HepG2 (cell line): ENCODE measurements at regions not wholly inside any gene's neighbourhood (a gene's known extent, or its start where the extent isn't known, plus 50 kb on each side); places are given as distances from the start of the nearest gene placed in this dataset.

Experiments
- ATAC-seq: fragments of 200-7000 bp; cut with Tn5 transposase; 3 replicates; pipeline ENCODE4 v1.9.1; 2020; ENCODE audit warnings: mild to moderate bottlenecking, moderate library complexity
- BruUV-seq: library from RNA; stranded (reverse); fragments of 400-500 nt; replicated peaks from 2 replicates; lab custom pipeline; 2021; lab: Mats Ljungman, UMichigan
- CTCF ChIA-PET: fragments of 300-600 bp; formaldehyde crosslinking; extraction: SDS; loops from one replicate; lab custom pipeline; 2021; ENCODE audit warnings: low total read pairs, inconsistent platforms, low intra/inter-chr PET ratio; lab: Yijun Ruan, JAX
- POLR2A ChIA-PET: fragments of 350-600 bp; sonication (Branson Sonifier 250); formaldehyde crosslinking; loops from one replicate; lab custom pipeline; 2020; ENCODE audit warnings: antibody characterized with exemption, inconsistent platforms; lab: Yijun Ruan, JAX
- DNase-seq: peaks from one replicate; pipeline ENCODE4 v3.0.0-alpha.2; 2015; ENCODE audit warnings: low spot score
- FAIRE-seq: peaks from 3 replicates; lab custom pipeline; 2011; peaks lifted over from hg19 to GRCh38; lab: Jason Lieb, UNC
- H2AFZ ChIP-seq: one replicate; pipeline ENCODE4 v1.6.1; 2011; ENCODE audit warnings: low read length, inconsistent platforms
- H3K27ac ChIP-seq: fragments of 300-600 bp; 3 replicates; pipeline ENCODE4 v1.8.0; 2011; ENCODE audit warnings: mixed run types, mild to moderate bottlenecking, mixed read lengths, low read length, inconsistent platforms; ENCODE audit not compliant: insufficient read depth; ENCODE audit errors: extremely low read length
- H3K27me3 ChIP-seq, 2 experiments: fragments of 200-600 bp in 1 of 2; 2 replicates in 1 of 2; 3 replicates in 1 of 2; pipeline versions ENCODE4 v1.6.0 to v1.8.0; 2011; ENCODE audit warnings: low read length in 2 of 2, mild to moderate bottlenecking in 2 of 2, moderate library complexity in 2 of 2, inconsistent platforms in 1 of 2; ENCODE audit not compliant: insufficient read depth in 2 of 2, control insufficient read depth in 1 of 2
- H3K36me3 ChIP-seq, 2 experiments: fragments of 200-600 bp in 1 of 2; replicated peaks in 1 of 2; 2 replicates in 1 of 2; 3 replicates in 1 of 2; pipeline versions ENCODE4 v1.5.1 to v1.8.0; 2011; ENCODE audit warnings: low read length in 2 of 2, inconsistent platforms in 1 of 2; ENCODE audit not compliant: insufficient read depth in 2 of 2, control insufficient read depth in 1 of 2
- H3K4me1 ChIP-seq: 2 replicates; pipeline ENCODE4 v1.5.1; 2012; ENCODE audit warnings: low read length, inconsistent platforms; ENCODE audit not compliant: insufficient read depth
- H3K4me2 ChIP-seq: 2 replicates; pipeline ENCODE4 v1.6.0; 2011; ENCODE audit warnings: low read depth, low read length, inconsistent platforms
- H3K4me3 ChIP-seq, 3 experiments: fragments of 200-600 bp in 1 of 3; sonication (generic), shearing (Covaris generic) in 1 of 3; replicated peaks in 1 of 3; 2 replicates each; pipeline ENCODE4 v1.5.1; 2011 to 2016; ENCODE audit warnings: low read length in 3 of 3, inconsistent platforms in 2 of 3, low read depth in 2 of 3, mild to moderate bottlenecking in 2 of 3, control low read depth in 1 of 3, mixed read lengths in 1 of 3; ENCODE audit not compliant: insufficient read depth in 1 of 3
- H3K79me2 ChIP-seq: one replicate; pipeline ENCODE4 v1.6.1; 2011; ENCODE audit warnings: low read length, inconsistent platforms; ENCODE audit not compliant: insufficient read depth
- H3K9ac ChIP-seq: 2 replicates; pipeline ENCODE4 v1.6.0; 2011; ENCODE audit warnings: mild to moderate bottlenecking, low read depth, low read length, inconsistent platforms; ENCODE audit not compliant: insufficient read depth
- H3K9me3 ChIP-seq: 2 replicates; pipeline ENCODE4 v1.5.1; 2012; ENCODE audit warnings: mild to moderate bottlenecking, low read length
- H4K20me1 ChIP-seq: 2 replicates; pipeline ENCODE4 v1.6.0; 2011; ENCODE audit warnings: inconsistent platforms, mild to moderate bottlenecking, low read length, moderate library complexity; ENCODE audit not compliant: insufficient read depth
- HOXD1 ChIP-seq: sonication (generic); formaldehyde crosslinking; IDR thresholded peaks from 2 replicates; pipeline ENCODE4 v1.5.0; 2020; ENCODE audit warnings: missing genetic modification reagents
- MAFG ChIP-seq: sonication (generic); formaldehyde crosslinking; IDR thresholded peaks from 2 replicates; pipeline ENCODE4 v1.5.1; 2020; ENCODE audit warnings: mild to moderate bottlenecking, missing genetic modification reagents
- MEIS1 ChIP-seq: sonication (generic); formaldehyde crosslinking; IDR thresholded peaks from 2 replicates; pipeline ENCODE4 v1.9.0; 2021; ENCODE audit warnings: mild to moderate bottlenecking, missing genetic modification reagents, moderate library complexity, borderline replicate concordance
- ONECUT2 ChIP-seq: sonication (generic); formaldehyde crosslinking; IDR thresholded peaks from 2 replicates; pipeline ENCODE4 v1.4.0; 2020; ENCODE audit warnings: missing genetic modification reagents
- PHB2 ChIP-seq: fragments of 450-650 bp; IDR thresholded peaks from 2 replicates; pipeline ENCODE4 v1.6.1; 2018; ENCODE audit not compliant: partially characterized antibody
- RFX3 ChIP-seq: IDR thresholded peaks from 2 replicates; pipeline ENCODE4 v1.6.1; 2016; ENCODE audit warnings: missing biosample characterization, missing genetic modification reagents
- RFXAP ChIP-seq: sonication (generic); formaldehyde crosslinking; IDR thresholded peaks from 2 replicates; pipeline ENCODE4 v1.4.0; 2020; ENCODE audit warnings: missing genetic modification reagents, borderline replicate concordance
- STAT5B ChIP-seq: sonication (generic); formaldehyde crosslinking; IDR thresholded peaks from 2 replicates; pipeline ENCODE4 v1.4.0; 2020; ENCODE audit warnings: missing genetic modification reagents
- ZEB1 ChIP-seq: IDR thresholded peaks from 2 replicates; pipeline ENCODE4 v1.6.1; 2012; ENCODE audit warnings: mild to moderate bottlenecking, low read depth, inconsistent platforms; ENCODE audit not compliant: insufficient replicate concordance
- ZFYVE20 ChIP-seq: sonication (generic); formaldehyde crosslinking; IDR thresholded peaks from 2 replicates; pipeline ENCODE4 v1.8.0; 2023; ENCODE audit warnings: low read depth, mild to moderate bottlenecking, moderate library complexity, missing genetic modification reagents, borderline replicate concordance
- ZNF124 ChIP-seq: sonication (generic); formaldehyde crosslinking; IDR thresholded peaks from 2 replicates; pipeline ENCODE4 v1.4.0; 2020; ENCODE audit warnings: missing genetic modification reagents
- ZNF251 ChIP-seq: sonication (generic); formaldehyde crosslinking; IDR thresholded peaks from 2 replicates; pipeline ENCODE4 v1.9.0; 2021; ENCODE audit warnings: mild to moderate bottlenecking, missing genetic modification reagents
- ZNF567 ChIP-seq: sonication (generic); formaldehyde crosslinking; IDR thresholded peaks from 2 replicates; pipeline ENCODE4 v1.8.1; 2023; ENCODE audit warnings: mild to moderate bottlenecking, missing genetic modification reagents, borderline replicate concordance
- ZNF605 ChIP-seq: sonication (generic); formaldehyde crosslinking; IDR thresholded peaks from 2 replicates; pipeline ENCODE4 v1.8.0; 2022; ENCODE audit warnings: mild to moderate bottlenecking, missing genetic modification reagents
- ZNF614 ChIP-seq: IDR thresholded peaks from 2 replicates; pipeline ENCODE4 v1.6.1; 2018; ENCODE audit warnings: missing biosample characterization, missing genetic modification reagents, inconsistent platforms, borderline replicate concordance
- ZNF746 ChIP-seq: sonication (generic); formaldehyde crosslinking; IDR thresholded peaks from 2 replicates; pipeline ENCODE4 v1.8.0; 2022; ENCODE audit warnings: mild to moderate bottlenecking, missing genetic modification reagents
- ZNF772 ChIP-seq: sonication (generic); formaldehyde crosslinking; IDR thresholded peaks from 2 replicates; pipeline ENCODE4 v1.5.0; 2020; ENCODE audit warnings: mild to moderate bottlenecking, missing genetic modification reagents
- ZSCAN12 ChIP-seq: sonication (generic); formaldehyde crosslinking; IDR thresholded peaks from 2 replicates; pipeline ENCODE4 v1.9.0; 2021; ENCODE audit warnings: mild to moderate bottlenecking, missing genetic modification reagents
- WGBS: methylation state at CpG from one replicate; pipeline ENCODE4 v1.1.6; 2017; ENCODE audit warnings: low lambda C conversion rate; 5-methylcytosine and 5-hydroxymethylcytosine counted together
- in situ Hi-C: cut with HindIII; loops from 2 replicates; pipeline ENCODE4 v1.10.0; 2017; ENCODE audit warnings: low pct_unique_long_range_greater_than_20kb; ENCODE audit not compliant: extremely low pct_ligation_motif_present
- intact Hi-C: fragments of 100-400 bp; cut with micrococcal nuclease; formaldehyde crosslinking; loops from one replicate; pipeline ENCODE4 v1.10.0; 2022; ENCODE audit not compliant: unreplicated experiment
- TF ChIP-seq, protein P1 (sequence below): sonication (generic); formaldehyde crosslinking; IDR thresholded peaks from 2 replicates; pipeline ENCODE4 v1.8.0; 2022; ENCODE audit warnings: mild to moderate bottlenecking, missing genetic modification reagents

DNA sequence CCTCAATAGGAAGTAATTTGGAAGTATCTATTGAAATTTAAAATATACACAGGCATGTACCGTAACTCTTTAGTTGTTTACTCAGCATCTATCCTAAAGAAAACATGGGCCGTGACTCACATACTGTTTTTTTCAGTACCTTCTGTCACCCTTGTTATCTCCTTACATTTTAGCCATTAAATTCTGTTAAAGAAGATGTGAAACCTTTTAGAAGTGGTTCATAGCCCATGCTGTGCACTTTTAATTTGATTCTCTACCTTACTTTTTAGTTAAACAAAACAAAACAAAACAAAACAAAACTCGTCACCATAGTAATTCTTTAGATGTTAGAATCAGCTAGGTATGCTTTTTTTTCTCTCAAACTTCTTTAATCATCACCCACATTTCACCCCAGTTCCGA, 494.4 kb upstream of the RGS6 start:
- 92% methylated on average over 4 of the region's 4 CpGs for WGBS
- no peaks in the 10 kb centered on the region for H3K27me3 ChIP-seq
- no peak overlapping the region for H3K9ac ChIP-seq
- H3K79me2 ChIP-seq = no peaks in the 10 kb centered on the region
- intact Hi-C loops (no loop called here), in situ Hi-C loops (no loop called here)
- no peak for DNase-seq
- no peaks in the 10 kb centered on the region for H3K36me3 ChIP-seq
- BruUV-seq = no TSS peak
- no peak overlapping the region for H3K4me3 ChIP-seq
- H2AFZ ChIP-seq = no peak overlapping the region
- CTCF ChIA-PET = no interaction called here
- no peaks in the 10 kb centered on the region for H3K9me3 ChIP-seq
- no peak overlapping the region for H3K27ac ChIP-seq
- H3K4me1 ChIP-seq = no peaks in the 10 kb centered on the region
- POLR2A ChIA-PET = no interaction called here
- no peak for ATAC-seq
- no peak for TF ChIP-seq RFXAP (CRISPR knock-in tag)
- TF ChIP-seq STAT5B = no peak
- TF ChIP-seq, protein P1, sequence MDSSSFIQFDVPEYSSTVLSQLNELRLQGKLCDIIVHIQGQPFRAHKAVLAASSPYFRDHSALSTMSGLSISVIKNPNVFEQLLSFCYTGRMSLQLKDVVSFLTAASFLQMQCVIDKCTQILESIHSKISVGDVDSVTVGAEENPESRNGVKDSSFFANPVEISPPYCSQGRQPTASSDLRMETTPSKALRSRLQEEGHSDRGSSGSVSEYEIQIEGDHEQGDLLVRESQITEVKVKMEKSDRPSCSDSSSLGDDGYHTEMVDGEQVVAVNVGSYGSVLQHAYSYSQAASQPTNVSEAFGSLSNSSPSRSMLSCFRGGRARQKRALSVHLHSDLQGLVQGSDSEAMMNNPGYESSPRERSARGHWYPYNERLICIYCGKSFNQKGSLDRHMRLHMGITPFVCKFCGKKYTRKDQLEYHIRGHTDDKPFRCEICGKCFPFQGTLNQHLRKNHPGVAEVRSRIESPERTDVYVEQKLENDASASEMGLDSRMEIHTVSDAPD (CRISPR knock-in tag) = no peak
- TF ChIP-seq PHB2 = no peak
- TF ChIP-seq ZNF251 = no peak
- TF ChIP-seq RFX3 (CRISPR knock-in tag) = no peak
- TF ChIP-seq ZNF746 (CRISPR knock-in tag) = no peak
- no peak for TF ChIP-seq ZNF772 (CRISPR knock-in tag)
- TF ChIP-seq MAFG (CRISPR knock-in tag) = no peak
- no peak for TF ChIP-seq MEIS1 (CRISPR knock-in tag)
- no peak for TF ChIP-seq ZNF567 (CRISPR knock-in tag)
- TF ChIP-seq ZNF124 (CRISPR knock-in tag) = no peak
- no peak for TF ChIP-seq ZSCAN12
- no peak for TF ChIP-seq ZNF614 (CRISPR knock-in tag)
- TF ChIP-seq ONECUT2 = no peak
- no peak for TF ChIP-seq ZNF605 (CRISPR knock-in tag)
- TF ChIP-seq HOXD1 (CRISPR knock-in tag) = no peak
- TF ChIP-seq ZEB1 = no peak
- TF ChIP-seq ZFYVE20 (CRISPR knock-in tag) = no peak
- H3K4me2 ChIP-seq = no peak overlapping the region
- no peak for FAIRE-seq
- no peaks in the 10 kb centered on the region for H4K20me1 ChIP-seq
